IPS DF 4.7 (cell line): ENCODE measurements at regions not wholly inside any gene's neighbourhood (a gene's known extent, or its start where the extent isn't known, plus 50 kb on each side); places are given as distances from the start of the nearest gene placed in this dataset.
A peak's percentile ranks its signal among the peaks of the same experiment; 100 is the strongest.
"Not testable (repeated sequence)": the region's sequence is repeated elsewhere in the genome, so short reads cannot be mapped to it uniquely, and the experiment has no call there.

Experiments used
- DNase-seq: peaks from one replicate; pipeline ENCODE4 v3.0.0-alpha.2; 2013; ENCODE audit warnings: low spot score; ENCODE audit errors: extremely low read depth

DNA sequence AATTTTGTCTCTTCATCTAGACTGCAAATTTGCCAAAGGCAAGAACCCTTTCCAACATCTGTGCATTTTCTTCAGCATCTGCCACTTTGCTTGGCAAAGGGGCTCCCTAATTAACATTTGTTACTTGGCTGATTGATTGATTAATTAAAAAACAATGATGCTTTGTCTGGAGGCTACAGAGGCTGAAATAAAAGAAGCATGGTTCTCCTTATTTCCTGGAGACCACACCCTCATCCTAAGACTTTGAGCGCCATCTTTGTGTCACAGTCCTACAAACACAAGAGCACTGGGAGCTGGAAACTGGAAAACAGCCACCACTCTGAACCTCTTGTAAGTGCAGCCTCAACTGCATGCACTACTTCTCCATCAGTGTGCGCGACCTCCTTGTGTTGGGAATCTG, 189.2 kb downstream of the C7orf25 start:
- no peak for DNase-seq

DNA sequence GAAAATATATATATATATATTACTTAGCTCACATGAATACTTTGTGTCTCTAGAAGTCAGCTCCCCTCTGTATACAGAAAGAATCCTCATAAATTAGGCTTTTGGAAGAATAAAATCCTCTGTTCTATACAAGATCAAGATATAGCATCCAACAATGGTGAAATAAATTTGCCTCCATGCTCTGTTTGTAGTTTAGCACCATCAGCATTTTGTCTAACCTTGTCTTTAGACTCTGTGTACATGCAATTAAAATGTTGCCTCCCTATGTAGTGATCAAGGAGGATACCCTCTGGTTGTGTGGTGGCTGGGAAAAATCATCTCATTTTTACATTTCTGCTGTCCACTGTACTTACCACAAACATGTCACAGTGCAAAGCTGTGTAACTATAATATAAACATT, 189.7 kb downstream of the C7orf25 start:
- DNase-seq: no peak

DNA sequence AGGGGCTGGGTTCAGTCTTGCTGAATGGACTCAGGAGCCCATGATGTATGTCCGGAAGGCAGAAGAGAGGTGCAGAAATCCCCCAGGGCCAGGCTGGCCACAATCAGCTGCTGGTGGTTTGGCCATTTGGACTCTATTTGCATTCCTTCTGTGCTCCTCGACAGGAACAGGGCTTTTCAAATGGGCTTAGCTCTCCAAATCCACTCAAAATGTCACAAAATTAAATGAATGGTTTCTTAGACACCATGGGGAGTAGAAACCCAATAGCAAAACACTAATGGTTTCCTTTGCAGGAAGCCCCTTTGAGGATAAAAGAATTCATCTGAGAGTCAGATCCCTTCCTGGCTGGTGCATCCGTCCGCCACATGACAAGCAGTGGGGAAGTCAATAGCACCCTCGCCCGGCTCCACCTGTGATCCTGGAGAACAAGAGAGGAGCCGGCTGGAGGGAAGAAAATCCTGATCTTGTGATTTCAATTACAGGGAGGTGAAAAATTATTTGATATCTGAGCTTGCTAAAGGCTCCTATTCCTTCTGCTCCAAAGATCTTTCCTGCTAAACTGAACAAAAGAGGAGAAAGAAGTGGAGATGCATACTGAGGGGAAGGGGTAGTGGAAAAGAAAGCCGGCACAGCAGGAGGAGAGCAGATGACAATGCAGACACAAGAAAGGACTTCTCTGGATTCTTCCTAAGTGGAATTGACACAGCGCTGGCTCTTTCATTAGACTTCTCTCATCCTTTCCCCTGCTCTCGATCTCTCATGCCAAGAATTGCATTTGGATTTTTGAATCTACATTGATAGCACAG, 190.7 kb downstream of the C7orf25 start:
- no peak for DNase-seq

DNA sequence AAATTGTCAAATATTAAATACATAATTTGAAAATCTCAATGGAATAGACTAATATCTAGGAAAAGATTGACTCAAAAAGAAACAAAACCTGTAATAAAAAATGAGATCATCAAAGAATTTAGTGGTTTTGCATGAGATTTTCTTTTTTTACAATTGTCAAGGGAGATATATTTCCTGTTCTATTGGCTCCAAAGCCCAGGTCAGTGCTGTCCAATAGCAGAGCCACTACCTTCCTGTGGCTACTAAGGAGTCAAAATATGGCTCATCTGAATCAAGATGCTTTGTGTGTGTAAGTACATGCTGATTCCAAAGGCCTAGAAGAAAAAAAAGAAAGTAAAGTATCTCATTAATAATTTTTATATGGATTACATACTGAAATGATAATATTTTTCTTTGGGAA, 191.9 kb downstream of the C7orf25 start:
- DNase-seq: no peak

DNA sequence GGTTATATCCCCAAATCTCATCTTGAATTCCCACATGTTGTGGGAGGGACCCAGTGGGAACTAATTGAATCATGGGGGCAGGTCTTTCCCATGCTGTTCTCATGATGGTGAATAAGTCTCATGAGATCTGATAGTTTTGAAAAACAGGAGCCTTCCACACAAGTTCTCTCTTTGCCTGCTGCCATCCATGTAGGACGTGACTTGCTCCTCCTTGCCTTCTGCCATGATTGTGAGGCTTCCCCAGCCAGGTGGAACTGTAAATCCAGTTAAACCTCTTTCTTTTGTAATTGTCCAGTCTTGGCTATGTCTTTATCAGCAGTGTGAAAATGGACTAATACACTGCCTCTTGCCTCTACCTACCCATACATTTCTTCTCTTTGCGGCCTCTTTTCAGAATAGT, 193.4 kb downstream of the C7orf25 start:
- not testable (repeated sequence) for DNase-seq

DNA sequence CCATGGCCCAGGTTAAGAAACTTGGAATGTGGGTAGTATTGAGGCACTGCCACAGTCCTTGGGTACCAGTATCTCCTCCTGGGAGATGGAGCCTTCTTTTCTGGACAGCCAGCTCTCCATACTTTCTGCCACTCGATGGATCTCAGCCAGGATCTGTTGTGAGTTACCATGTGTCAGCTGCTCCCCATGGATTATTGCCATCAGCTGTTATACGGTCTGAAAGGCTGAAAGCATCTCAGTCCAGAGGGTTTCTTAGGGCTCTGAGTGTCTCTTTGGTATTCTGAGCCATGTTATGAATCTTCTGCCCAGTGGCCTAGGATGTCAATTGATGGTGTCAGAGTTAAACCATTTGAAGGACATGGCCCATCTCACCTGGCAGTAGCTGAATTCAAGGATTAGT, 197.5 kb downstream of the C7orf25 start:
- DNase-seq: no peak

DNA sequence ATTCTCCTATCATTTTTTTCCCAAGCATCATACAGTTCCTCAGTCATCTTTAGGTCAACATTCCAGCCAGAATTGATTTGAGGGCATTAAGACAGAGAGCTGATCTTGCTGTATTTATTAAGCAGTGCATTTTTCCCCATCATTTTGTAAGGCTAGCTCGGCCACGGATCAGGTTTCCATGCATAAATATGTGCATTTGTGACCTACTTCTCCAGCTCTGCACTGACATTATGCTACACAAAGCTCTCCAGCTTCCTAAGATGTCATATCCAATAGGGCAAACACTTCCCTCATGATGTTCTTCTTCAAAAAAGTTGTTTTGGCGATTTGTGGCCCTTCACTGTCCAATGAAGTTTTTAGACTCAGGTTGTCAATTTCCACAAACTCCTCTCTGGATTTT, 202.6 kb downstream of the C7orf25 start:
- DNase-seq: no peak

DNA sequence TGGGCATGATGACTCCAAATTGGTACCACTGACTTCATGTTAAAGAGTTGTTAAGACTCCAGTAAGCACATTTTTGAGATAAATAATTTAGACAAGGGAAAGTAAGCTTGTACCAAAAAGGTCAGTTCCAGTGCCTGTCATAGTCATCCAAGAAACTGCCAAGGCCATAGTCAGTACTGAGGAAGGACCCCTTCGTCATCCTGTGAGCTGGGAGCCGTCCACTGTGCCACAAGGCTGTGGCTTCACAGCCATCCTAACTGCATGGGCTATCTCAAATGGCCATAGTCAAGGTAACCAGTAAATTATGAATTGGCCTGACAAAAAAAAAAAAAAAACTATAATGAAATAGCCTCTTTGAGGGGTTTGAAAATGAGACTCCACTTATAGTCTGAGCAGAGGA, 207.2 kb downstream of the C7orf25 start:
- no peak for DNase-seq

DNA sequence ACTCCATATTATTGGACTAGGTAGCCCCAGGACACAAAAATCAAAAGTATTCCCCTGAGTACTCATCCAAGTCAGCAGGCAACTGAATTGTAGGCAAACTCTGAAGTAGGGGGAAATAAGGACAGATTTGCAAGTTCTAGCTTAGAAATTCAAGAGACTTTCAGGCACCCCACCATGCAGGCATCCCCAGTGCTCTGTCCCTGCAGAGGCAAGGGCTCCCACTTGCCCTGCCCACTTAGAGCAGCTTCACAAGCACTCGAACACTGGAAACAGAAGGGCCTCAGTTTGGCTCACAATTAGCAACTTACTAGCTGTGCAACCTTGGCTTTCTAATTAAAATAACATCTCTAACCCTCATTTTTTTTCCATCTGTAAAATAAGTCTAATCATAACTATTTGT, 209.2 kb downstream of the C7orf25 start:
- DNase-seq: no peak

DNA sequence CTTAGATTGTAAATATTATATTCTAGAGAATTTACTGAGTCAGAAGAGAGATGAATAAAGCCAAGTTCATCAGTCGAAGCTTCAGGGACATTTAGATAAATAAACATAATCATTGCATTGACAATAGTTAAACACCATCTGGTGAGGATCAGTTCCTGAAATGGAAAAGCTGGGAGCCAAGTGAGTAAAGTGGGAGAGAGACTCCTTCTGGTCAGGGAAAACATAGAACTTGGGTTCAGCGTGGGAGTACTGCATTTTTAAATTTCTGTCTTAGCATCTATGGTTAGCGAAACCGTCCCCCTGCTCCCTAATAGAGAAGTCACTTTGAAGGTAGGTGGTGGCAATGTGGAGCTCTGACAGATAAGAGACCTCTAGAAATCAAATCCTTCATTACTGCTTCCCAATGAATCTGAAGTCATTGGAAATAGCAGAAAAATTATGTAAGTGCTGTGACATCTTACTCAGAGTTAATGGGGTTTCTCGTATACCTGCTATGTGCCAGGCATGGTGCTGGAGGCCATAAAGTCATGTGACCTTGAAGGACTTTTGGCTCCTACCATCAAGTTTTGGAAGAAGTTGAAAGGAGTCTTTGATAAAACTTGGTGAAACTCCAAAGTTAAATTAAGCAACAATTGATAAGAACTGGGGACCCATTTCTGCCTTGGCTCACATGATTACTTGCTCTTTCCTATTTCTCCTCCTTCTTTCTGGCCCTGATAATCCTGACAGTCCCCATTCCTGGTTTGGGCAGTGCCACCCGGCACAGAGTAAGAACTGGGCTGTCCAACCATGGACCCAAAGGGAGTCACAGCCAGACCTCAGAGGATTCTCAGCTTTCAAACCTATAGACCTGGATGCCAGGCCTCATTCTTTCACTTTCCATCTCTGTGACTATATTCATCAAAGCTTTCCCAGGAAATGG, 211.2 kb downstream of the C7orf25 start:
- no peak for DNase-seq

DNA sequence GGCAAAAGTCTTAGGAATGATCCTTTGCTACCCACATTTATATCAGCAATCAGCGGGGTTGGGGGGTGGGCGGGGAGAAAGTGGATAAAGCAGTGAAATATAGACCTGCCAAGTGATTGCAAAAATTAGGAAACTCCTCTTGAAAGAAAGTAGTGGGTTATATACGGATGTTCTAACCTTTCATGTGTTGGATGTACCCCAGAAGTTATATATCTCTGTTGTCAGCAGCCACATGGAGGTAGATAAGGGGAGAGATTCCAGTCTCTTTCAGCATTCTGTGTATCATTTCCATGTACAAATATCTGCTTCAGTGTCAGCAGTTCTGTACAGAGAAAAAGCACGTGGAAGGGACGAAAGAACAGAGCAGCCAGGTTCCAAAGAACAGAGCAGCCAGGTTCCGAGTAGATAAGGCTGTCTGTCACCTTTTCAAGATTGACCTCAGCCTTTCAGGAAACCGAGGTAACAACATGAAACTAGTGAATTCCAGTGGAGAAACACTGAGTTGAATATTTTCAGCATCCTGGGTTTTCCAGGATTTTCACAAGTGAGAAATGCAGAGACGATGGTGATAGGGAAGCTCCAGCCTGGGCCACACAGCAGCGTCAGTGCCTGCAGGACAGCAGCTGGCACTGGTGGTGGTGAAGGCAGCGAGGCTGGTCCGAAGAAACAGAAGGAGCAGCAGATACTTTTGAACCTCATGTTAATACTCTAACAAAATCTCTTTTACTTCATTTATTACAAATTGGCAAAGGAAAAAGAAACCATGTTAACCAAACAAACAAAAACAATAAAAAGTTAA, 212.3 kb downstream of the C7orf25 start:
- no peak for DNase-seq

DNA sequence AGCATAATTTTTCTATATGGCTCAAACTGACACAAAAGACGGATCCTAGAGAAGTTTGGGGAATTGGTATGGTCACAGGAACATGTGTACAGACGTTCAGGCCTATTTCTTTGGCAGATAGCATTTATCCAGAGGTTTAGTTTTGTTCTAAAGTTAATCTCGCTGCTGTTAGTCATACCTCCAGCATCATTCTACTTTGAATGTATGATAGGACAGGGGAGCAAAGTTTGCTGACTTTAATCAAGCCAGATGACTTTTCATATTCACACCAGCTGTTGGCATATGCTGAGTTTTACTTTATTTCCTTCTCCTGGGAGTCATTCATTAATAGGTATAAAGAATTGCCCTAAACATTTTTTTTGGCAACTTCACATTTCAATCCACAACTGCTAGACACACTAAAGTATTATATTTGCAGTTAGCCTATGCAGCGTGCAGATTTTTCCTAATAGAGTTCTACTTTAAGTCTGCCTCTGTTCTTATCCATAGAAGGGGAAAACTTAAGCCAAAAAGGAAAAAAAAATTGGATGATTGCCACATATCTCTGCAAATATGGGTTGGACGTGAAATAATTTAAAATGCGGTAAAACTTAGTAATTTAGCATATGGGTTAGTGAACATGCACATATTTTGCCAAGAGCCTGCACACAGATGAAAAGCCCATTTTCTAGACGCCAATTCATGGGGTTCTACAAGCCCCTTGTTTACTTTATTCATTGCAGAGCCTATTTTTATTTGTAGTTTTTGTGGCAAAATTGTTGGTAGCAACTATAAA, 213.1 kb downstream of the C7orf25 start:
- DNase-seq: no peak

DNA sequence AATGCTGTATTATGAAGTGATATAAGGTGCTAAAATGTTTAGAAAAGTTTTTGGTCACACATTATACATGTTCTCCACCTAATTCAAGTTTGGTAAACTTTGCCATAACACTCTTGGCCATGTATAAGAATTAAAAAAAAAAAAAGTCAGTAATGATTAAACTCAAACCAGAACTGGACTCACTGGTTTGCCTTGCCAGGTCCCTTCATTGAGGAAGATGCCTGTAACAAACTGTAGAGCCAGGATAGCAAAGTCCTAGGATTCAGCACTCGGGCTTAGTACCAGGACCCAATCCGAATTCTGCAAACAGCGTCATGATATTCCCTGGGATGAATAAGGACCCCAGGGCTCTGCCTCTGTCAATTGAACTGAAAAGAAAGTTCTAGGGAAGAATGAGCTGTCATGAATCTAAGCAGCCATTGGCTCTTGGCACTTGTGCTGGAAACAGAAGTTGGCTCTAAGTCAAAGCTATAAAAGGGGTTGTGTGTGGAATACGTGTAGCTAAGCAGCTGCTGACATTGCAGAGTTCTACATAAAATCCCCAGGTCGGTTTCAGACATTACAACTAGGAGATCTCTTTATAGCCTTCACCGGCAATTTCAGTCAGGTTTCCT, 216.9 kb downstream of the C7orf25 start:
- no peak for DNase-seq

DNA sequence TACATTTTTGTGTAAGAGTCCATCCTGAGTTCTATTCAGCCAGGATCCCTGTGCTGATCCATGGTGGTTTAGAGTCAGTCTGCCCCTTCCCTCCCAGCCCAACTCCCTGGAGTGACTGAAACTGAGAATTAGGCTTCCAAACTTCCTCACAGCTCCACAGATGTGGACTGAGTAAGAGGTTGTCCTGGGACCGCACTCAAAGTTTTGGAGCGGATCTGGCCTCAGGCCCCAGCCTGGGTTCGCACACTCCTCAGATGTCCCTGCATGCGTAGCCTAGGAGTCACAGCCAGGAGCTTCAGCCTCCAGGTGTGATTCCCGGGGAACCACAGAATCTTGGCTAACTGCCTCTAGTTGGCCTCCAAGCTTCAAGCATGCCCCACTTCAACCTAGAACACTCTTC, 218.1 kb downstream of the C7orf25 start:
- no peak for DNase-seq

DNA sequence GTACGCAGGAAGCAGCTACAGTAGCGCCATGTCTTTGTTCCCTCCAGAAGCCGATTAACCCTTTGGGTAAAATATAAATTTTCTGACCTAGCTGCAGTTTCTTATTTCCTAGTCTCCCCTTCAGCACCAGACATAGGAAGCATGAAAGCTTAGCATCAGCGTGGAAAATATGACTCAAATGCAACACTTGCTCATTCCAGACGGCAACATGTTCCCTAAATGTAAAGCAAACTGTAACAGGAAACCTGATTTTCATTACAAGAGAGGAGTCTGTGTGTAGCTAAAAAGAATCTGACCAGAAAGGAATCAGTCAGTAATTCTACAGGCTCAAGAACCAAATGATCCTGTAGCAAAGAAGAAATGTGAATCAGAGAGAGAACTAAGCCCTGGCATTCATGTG, 219.2 kb downstream of the C7orf25 start:
- no peak for DNase-seq

DNA sequence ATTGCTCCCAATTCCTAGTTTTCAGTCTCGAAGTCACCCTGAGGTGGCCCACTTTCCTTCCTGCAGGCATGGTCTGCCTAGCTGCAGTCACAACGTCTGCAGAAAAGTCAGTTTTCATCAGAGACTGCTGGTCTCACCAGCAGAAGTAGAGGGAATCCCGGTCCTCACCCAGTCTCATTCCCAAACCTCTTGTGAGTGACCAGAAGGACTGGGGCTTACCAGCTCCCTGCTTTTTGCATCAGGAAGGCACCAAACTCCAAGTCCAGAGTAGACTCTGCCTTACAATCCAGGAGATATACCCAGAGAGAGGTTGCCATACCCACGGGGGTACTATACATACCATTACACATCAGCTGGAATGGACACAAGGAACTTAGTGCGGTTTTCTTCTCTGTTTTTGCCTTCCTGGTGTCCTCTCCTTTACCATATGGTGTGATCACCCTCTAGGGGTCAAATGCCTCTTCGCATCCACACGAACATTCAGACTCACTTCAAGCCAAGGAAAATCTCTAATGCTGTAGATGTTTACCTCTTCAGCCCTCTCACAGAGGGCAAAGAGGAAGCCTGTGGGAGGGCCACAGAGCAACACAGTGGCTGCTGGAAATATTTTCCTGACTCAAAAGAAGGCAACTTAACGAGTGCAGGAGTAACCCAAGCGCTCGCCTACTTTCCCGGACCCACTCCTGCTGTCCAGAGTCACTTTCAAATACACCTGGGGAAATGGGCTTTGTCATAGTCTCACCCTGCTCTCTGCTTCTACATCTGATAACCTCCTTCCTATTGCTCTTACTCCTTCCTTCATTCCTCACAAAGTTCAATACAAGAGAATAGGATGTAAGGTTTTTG, 220.9 kb downstream of the C7orf25 start:
- DNase-seq: peak; percentile 51

DNA sequence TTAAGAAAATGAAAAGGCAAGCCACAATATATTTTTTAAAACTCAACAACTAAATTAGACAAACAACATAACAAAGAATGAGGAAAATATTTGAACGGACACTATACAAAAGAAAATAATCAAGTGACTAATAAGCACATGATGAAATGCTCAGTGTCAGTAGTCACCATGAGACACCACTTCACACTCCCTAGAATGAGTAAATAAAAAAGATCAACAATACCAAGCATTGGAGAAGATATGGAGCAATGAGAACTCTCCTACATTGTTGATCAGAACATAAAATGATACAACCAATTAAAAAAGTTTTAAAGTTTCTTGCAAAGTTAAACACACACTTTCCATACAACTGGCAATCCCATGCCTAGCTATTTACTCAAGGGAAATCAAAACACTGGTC, 222.2 kb downstream of the C7orf25 start:
- DNase-seq: no peak

DNA sequence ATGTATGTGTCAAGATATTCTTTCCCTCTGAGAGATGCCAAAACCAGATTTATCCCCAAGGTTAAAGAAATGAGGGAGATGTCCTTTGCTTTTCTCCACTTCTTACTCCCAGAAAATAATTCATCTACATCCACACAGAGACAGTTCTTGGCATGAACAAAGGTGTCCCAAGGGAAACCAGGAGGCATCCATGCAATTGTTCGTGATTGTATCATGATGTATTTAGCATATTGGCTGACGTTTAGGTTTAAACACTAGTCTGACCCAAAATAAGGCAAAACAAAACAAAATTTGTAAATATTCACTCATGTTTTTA, 223.9 kb downstream of the C7orf25 start:
- no peak for DNase-seq

DNA sequence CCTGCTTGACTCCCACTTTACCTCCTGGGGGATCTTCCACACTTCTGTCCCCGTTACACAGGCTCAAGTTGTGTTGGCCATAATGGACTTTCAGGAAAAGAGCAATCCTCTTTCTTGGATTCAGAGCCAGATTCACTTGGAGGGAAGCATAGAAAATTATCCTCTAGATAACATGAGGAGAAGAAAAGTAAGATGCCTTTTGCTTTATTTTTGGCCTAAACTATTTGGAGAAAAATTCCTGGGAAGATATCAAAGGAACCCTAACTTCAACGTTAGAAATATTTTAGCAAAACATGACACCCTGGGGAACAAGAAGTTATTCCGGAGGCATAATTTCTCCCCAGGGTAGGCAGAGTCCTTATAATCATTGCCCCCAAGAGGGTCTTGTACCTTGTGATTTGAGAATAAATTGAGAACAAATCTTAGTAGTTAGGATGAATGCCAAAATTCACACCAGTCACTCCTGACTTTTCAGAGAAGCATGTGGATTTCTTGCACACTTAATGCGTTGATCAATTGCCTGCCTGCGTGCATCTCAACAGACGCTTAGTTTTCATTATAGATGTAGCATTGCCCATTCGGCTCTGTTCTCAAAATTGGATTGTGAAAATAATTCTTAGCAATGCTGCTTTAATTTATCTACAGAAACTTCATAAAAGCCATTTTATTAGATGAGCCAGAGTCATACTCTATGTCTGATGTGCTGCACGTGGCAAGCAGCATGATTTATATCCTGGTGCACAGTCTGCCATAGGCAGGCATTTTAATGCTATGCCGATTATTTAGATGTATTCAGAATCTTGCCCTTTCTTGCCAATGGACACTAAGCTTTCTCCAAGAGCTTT, 224.4 kb downstream of the C7orf25 start:
- no peak for DNase-seq
